ENCODE measurements at regions not wholly inside any gene's neighbourhood (a gene's known extent, or its start where the extent isn't known, plus 50 kb on each side); places are given as distances from the start of the nearest gene placed in this dataset.

DNA sequence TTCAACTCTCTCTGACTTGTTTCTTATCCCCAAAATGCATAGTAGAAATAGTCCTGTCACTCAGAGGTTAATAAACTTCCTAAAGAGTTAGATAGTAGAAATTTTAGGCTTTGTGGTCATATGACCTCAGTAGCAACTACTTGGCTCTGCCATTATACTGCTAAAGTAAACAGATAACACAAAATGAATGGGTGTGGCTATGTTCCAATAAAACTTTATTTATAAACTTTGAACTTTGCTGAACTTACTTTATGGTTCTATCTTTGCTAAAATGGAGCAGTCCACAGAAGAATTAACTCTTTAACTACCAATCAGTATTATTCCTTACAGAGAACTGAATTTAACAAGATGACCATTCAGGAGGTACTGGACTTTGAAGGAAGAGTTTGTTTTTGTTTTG, 393.6 kb upstream of the CDIN1 start:
- intact Hi-C loops (cut with micrococcal nuclease) (no loop called here), dilution Hi-C loops (cut with HindIII; ENCODE audit: low sequenced_read_pairs, unreplicated experiment) (no loop called here), in situ Hi-C loops (cut with MboI; ENCODE audit: low sequenced_read_pairs) (no loop called here)
- Histone ChIP-seq H2BK20ac (ENCODE audit: low read depth, low read length) (no peak overlapping the region), H4K8ac (ENCODE audit: low read depth in 2 of 2, low read length in 2 of 2) (no peak overlapping the region), H3K9me1 (ENCODE audit: insufficient read depth, low read length) (no peaks in the 10 kb centered on the region), H3K4me3 (ENCODE audit: insufficient read depth, low read depth, low read length) (no peak overlapping the region), H2AFZ (replicated peaks; ENCODE audit: low read length, poor library complexity) (no peak overlapping the region), H3K56ac (ENCODE audit: extremely low read depth, insufficient read depth, low read length) (no peak overlapping the region), H2BK5ac (ENCODE audit: low read depth, low read length, poor library complexity, severe bottlenecking) (no peak overlapping the region), H3K18ac (ENCODE audit: low read depth, low read length) (no peak overlapping the region), H3K79me1 (ENCODE audit: low read depth in 1 of 2, low read length in 2 of 2) (no peaks in the 10 kb centered on the region), H3K23ac (ENCODE audit: low read depth, low read length) (no peak overlapping the region), H2BK15ac (ENCODE audit: low read depth, low read length) (no peak overlapping the region), H3K27me3 (ENCODE audit: control insufficient read depth, insufficient read depth, low read length) (no peaks in the 10 kb centered on the region), H3K4ac (ENCODE audit: low read depth, low read length) (no peak overlapping the region), H2AK5ac (ENCODE audit: low read depth, low read length) (no peak overlapping the region), H3K27ac (ENCODE audit: insufficient read depth, low read length) (no peak overlapping the region), H4K91ac (ENCODE audit: insufficient read depth, low read depth, low read length) (no peak overlapping the region), H3K4me1 (ENCODE audit: control insufficient read depth, insufficient read depth, low read length) (peaks cover 2% of the 10 kb centered on the region), H2AK9ac (replicated peaks; ENCODE audit: low read depth, low read length, poor library complexity) (no peak overlapping the region), H3K14ac (replicated peaks; ENCODE audit: low read depth, low read length) (no peak overlapping the region), H3K9me3 (ENCODE audit: control insufficient read depth, insufficient read depth, low read length) (no peaks in the 10 kb centered on the region), H2BK120ac (ENCODE audit: low read depth, low read length) (no peak overlapping the region), H3K36me3 (ENCODE audit: control insufficient read depth, insufficient read depth, low read length) (no peaks in the 10 kb centered on the region), H4K5ac (ENCODE audit: low read depth, low read length) (no peak overlapping the region), H4K20me1 (ENCODE audit: insufficient read depth, low read length) (no peaks in the 10 kb centered on the region), H3K9ac (ENCODE audit: low read depth, low read length) (no peak overlapping the region), H3K4me2 (ENCODE audit: low read depth, low read length) (no peak overlapping the region)
- CTCF ChIA-PET, result no interaction called here
- BruUV-seq (replicated peaks), result no TSS peak
- TF ChIP-seq SMC3 (IDR thresholded peaks at IDR 0.05; ENCODE audit: low read depth, low read length) (no peak), RFX5 (IDR thresholded peaks at IDR 0.05; ENCODE audit: low read depth, low read length) (no peak), FOS (IDR thresholded peaks at IDR 0.05; ENCODE audit: low read depth, low read length) (no peak), RCOR1 (IDR thresholded peaks at IDR 0.05; ENCODE audit: insufficient replicate concordance, low read length) (no peak), MAZ (IDR thresholded peaks at IDR 0.05; ENCODE audit: borderline replicate concordance, low read depth, low read length) (no peak), BHLHE40 (IDR thresholded peaks at IDR 0.05; ENCODE audit: low read depth, low read length) (no peak), CEBPB (IDR thresholded peaks at IDR 0.05; ENCODE audit: low read depth, low read length) (no peak), MXI1 (IDR thresholded peaks at IDR 0.05; ENCODE audit: borderline replicate concordance, low read depth, low read length) (no peak), POLR2A (IDR thresholded peaks at IDR 0.05; ENCODE audit: low read depth, low read length) (no peak), MAFK (IDR thresholded peaks at IDR 0.05; ENCODE audit: low read depth, low read length) (no peak), CHD1 (IDR thresholded peaks at IDR 0.05; ENCODE audit: low read depth, low read length) (no peak), RAD21 (IDR thresholded peaks at IDR 0.05; ENCODE audit: low read length) (no peak), NFE2L2 (IDR thresholded peaks at IDR 0.05; ENCODE audit: low read depth, low read length) (no peak)
- TF ChIP-seq, protein P1, sequence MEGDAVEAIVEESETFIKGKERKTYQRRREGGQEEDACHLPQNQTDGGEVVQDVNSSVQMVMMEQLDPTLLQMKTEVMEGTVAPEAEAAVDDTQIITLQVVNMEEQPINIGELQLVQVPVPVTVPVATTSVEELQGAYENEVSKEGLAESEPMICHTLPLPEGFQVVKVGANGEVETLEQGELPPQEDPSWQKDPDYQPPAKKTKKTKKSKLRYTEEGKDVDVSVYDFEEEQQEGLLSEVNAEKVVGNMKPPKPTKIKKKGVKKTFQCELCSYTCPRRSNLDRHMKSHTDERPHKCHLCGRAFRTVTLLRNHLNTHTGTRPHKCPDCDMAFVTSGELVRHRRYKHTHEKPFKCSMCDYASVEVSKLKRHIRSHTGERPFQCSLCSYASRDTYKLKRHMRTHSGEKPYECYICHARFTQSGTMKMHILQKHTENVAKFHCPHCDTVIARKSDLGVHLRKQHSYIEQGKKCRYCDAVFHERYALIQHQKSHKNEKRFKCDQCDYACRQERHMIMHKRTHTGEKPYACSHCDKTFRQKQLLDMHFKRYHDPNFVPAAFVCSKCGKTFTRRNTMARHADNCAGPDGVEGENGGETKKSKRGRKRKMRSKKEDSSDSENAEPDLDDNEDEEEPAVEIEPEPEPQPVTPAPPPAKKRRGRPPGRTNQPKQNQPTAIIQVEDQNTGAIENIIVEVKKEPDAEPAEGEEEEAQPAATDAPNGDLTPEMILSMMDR (conservative IDR thresholded peaks at IDR 0.05; ENCODE audit: low read depth, low read length), result no peak
- TF ChIP-seq, protein P2, sequence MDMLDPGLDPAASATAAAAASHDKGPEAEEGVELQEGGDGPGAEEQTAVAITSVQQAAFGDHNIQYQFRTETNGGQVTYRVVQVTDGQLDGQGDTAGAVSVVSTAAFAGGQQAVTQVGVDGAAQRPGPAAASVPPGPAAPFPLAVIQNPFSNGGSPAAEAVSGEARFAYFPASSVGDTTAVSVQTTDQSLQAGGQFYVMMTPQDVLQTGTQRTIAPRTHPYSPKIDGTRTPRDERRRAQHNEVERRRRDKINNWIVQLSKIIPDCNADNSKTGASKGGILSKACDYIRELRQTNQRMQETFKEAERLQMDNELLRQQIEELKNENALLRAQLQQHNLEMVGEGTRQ (IDR thresholded peaks at IDR 0.05; ENCODE audit: low read depth, low read length), result no peak
- TF ChIP-seq, protein P3, sequence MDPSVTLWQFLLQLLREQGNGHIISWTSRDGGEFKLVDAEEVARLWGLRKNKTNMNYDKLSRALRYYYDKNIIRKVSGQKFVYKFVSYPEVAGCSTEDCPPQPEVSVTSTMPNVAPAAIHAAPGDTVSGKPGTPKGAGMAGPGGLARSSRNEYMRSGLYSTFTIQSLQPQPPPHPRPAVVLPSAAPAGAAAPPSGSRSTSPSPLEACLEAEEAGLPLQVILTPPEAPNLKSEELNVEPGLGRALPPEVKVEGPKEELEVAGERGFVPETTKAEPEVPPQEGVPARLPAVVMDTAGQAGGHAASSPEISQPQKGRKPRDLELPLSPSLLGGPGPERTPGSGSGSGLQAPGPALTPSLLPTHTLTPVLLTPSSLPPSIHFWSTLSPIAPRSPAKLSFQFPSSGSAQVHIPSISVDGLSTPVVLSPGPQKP (IDR thresholded peaks at IDR 0.05; ENCODE audit: borderline replicate concordance, low read depth, low read length), result no peak
- ATAC-seq (ENCODE audit: low read depth) (no peak), DNase-seq (no peak)
- POLR2A ChIA-PET (ENCODE audit: unreplicated experiment), result no interaction called here

Measured in IMR-90 (cell line).